HCT116 (cell line): ENCODE measurements at regions not wholly inside any gene's neighbourhood (a gene's known extent, or its start where the extent isn't known, plus 50 kb on each side); places are given as distances from the start of the nearest gene placed in this dataset.

ENCODE experiments used
- ATAC-seq: fragments of 200-7000 bp; cut with Tn5 transposase; 2 replicates; pipeline ENCODE4 v1.9.1; 2020; ENCODE audit warnings: mild to moderate bottlenecking, moderate library complexity
- BruUV-seq: library from RNA; stranded (reverse); fragments of 400-500 nt; replicated peaks from 2 replicates; lab custom pipeline; 2021; lab: Mats Ljungman, UMichigan
- CTCF ChIA-PET: fragments of 300-600 bp; sonication (Branson Sonifier 250); formaldehyde crosslinking; loops from one replicate; lab custom pipeline; 2021; ENCODE audit warnings: antibody characterized with exemption; lab: Charles Lee
- POLR2A ChIA-PET: fragments of 300-600, 350-600 bp; sonication (Branson Sonifier 250); formaldehyde crosslinking; loops from one replicate; lab custom pipeline; 2021; ENCODE audit warnings: antibody characterized with exemption; lab: Charles Lee
- RAD21 ChIA-PET, 2 experiments: fragments of 300-600 bp; sonication (Branson Sonifier 250); formaldehyde crosslinking; loops; one replicate each; lab custom pipeline; 2023; ENCODE audit warnings: low total read pairs in 2 of 2; ENCODE audit not compliant: uncharacterized antibody in 2 of 2, unreplicated experiment in 2 of 2, low non-redundant PET in 1 of 2; lab: Charles Lee
- DNase-seq: peaks from one replicate; pipeline ENCODE4 v3.0.0-alpha.2; 2010; ENCODE audit warnings: low read depth, low spot score
- H2AFZ ChIP-seq: fragments of 200-600 bp; shearing (Covaris generic), sonication (generic); 2 replicates; pipeline ENCODE4 v1.6.1; 2017; ENCODE audit warnings: low read depth, mixed run types, mixed read lengths, antibody characterized with exemption, low read length; ENCODE audit not compliant: poor library complexity, severe bottlenecking
- H3K27ac ChIP-seq: 2 replicates; pipeline ENCODE4 v1.5.1; 2012; ENCODE audit warnings: low read depth, low read length
- H3K27me3 ChIP-seq: fragments of 200-600 bp; sonication (generic); 2 replicates; pipeline ENCODE4 v1.6.1; 2016; ENCODE audit warnings: mixed run types, low read length, mixed read lengths; ENCODE audit not compliant: insufficient read depth
- H3K36me3 ChIP-seq, 2 experiments: fragments of 200-500 bp in 1 of 2; fragments of 200-600 bp in 1 of 2; sonication (Bioruptor generic) in 1 of 2; sonication (generic) in 1 of 2; 2 replicates each; pipeline versions ENCODE4 v1.5.1 to v1.6.1; 2014 to 2016; ENCODE audit warnings: low read length in 2 of 2, inconsistent platforms in 1 of 2, mixed read lengths in 1 of 2, mixed run types in 1 of 2; ENCODE audit not compliant: insufficient read depth in 2 of 2, control insufficient read depth in 1 of 2
- H3K4me1 ChIP-seq, 2 experiments: fragments of 200-600 bp in 1 of 2; sonication (generic) in 1 of 2; 2 replicates each; pipeline versions ENCODE4 v1.5.1 to v1.6.1; 2012 to 2017; ENCODE audit warnings: low read length in 2 of 2, inconsistent platforms in 1 of 2, mild to moderate bottlenecking in 1 of 2, mixed read lengths in 1 of 2, mixed run types in 1 of 2, moderate library complexity in 1 of 2; ENCODE audit not compliant: insufficient read depth in 2 of 2, control insufficient read depth in 1 of 2
- H3K4me2 ChIP-seq: fragments of 200-600 bp; sonication (generic); 2 replicates; pipeline ENCODE4 v1.6.1; 2017; ENCODE audit warnings: mixed run types, low read length, mixed read lengths
- H3K4me3 ChIP-seq, 2 experiments: fragments of 200-600 bp in 1 of 2; sonication (generic) in 1 of 2; replicated peaks in 1 of 2; 2 replicates each; pipeline ENCODE4 v1.5.1; 2011 to 2016; ENCODE audit warnings: low read length in 2 of 2, control low read depth in 1 of 2, low read depth in 1 of 2, mild to moderate bottlenecking in 1 of 2, mixed read lengths in 1 of 2, mixed run types in 1 of 2
- H3K79me2 ChIP-seq: fragments of 200-600 bp; sonication (generic); 2 replicates; pipeline ENCODE4 v1.6.1; 2017; ENCODE audit warnings: mild to moderate bottlenecking, mixed run types, low read length, moderate library complexity, mixed read lengths; ENCODE audit not compliant: insufficient read depth
- H3K9ac ChIP-seq: fragments of 200-600 bp; sonication (generic); 2 replicates; pipeline ENCODE4 v1.6.1; 2016; ENCODE audit warnings: low read length, mixed read lengths
- H3K9me2 ChIP-seq: fragments of 200-600 bp; sonication (generic), shearing (Covaris generic); 2 replicates; pipeline ENCODE4 v1.6.1; 2017; ENCODE audit warnings: mixed run types, mild to moderate bottlenecking, moderate library complexity; ENCODE audit not compliant: insufficient read depth
- H3K9me3 ChIP-seq, 2 experiments: fragments of 200-500 bp in 1 of 2; fragments of 200-600 bp in 1 of 2; sonication (Bioruptor generic) in 1 of 2; sonication (generic) in 1 of 2; 2 replicates each; pipeline ENCODE4 v1.6.1; 2014 to 2017; ENCODE audit warnings: low read length in 2 of 2, mixed read lengths in 2 of 2, inconsistent platforms in 1 of 2, low read depth in 1 of 2, mild to moderate bottlenecking in 1 of 2, mixed run types in 1 of 2, moderate library complexity in 1 of 2; ENCODE audit not compliant: control insufficient read depth in 1 of 2, insufficient read depth in 1 of 2
- H4K20me1 ChIP-seq: fragments of 200-600 bp; sonication (generic), shearing (Covaris generic); 2 replicates; pipeline ENCODE4 v1.6.1; 2017; ENCODE audit warnings: mixed run types, mild to moderate bottlenecking, moderate library complexity; ENCODE audit not compliant: insufficient read depth
- CBX3 ChIP-seq: IDR thresholded peaks from 2 replicates; pipeline ENCODE4 v1.6.1; 2012; ENCODE audit warnings: low read depth
- CTCF ChIP-seq, 3 experiments: fragments of 200-600 bp in 1 of 3; sonication (generic) in 1 of 3; IDR thresholded peaks in 2 of 3; conservative IDR thresholded peaks in 1 of 3; 2 replicates each; pipeline ENCODE4 v1.5.1; 2012 to 2017; ENCODE audit warnings: low read depth in 2 of 3, low read length in 2 of 3, antibody characterized with exemption in 1 of 3, borderline replicate concordance in 1 of 3, control low read depth in 1 of 3, mild to moderate bottlenecking in 1 of 3, mixed read lengths in 1 of 3, mixed run types in 1 of 3, moderate library complexity in 1 of 3; ENCODE audit not compliant: insufficient read depth in 1 of 3
- EGR1 ChIP-seq: IDR thresholded peaks from 2 replicates; pipeline ENCODE4 v1.6.1; 2012; ENCODE audit warnings: low read depth
- EZH2 ChIP-seq: fragments of 200-600 bp; sonication (generic); IDR thresholded peaks from 2 replicates; pipeline ENCODE4 v1.6.1; 2017; ENCODE audit warnings: antibody characterized with exemption, mixed run types
- EZH2phosphoT487 ChIP-seq: fragments of 200-600 bp; IDR thresholded peaks from 2 replicates; pipeline ENCODE4 v1.6.1; 2018; ENCODE audit warnings: antibody characterized with exemption, borderline replicate concordance
- FOSL1 ChIP-seq: IDR thresholded peaks from 2 replicates; pipeline ENCODE4 v1.6.1; 2012; ENCODE audit warnings: low read depth
- JUND ChIP-seq: IDR thresholded peaks from 2 replicates; pipeline ENCODE4 v1.6.1; 2012
- POLR2A ChIP-seq: IDR thresholded peaks from 2 replicates; pipeline ENCODE4 v1.7.0; 2011; ENCODE audit warnings: borderline replicate concordance; ENCODE audit not compliant: insufficient read depth, insufficient read length; ENCODE audit errors: extremely low read depth
- POLR2AphosphoS5 ChIP-seq: IDR thresholded peaks from 2 replicates; pipeline ENCODE4 v1.6.1; 2011; ENCODE audit warnings: mild to moderate bottlenecking, low read depth, low read length, moderate library complexity
- RAD21 ChIP-seq: IDR thresholded peaks from 2 replicates; pipeline ENCODE4 v1.6.1; 2012; ENCODE audit warnings: low read depth, mild to moderate bottlenecking
- REST ChIP-seq: IDR thresholded peaks from 2 replicates; pipeline ENCODE4 v1.6.1; 2012; ENCODE audit warnings: low read depth
- SIN3A ChIP-seq: IDR thresholded peaks from 2 replicates; pipeline ENCODE4 v1.6.1; 2012; ENCODE audit warnings: low read depth
- SP1 ChIP-seq: IDR thresholded peaks from 2 replicates; pipeline ENCODE4 v1.6.1; 2012; ENCODE audit warnings: low read depth
- TCF7L2 ChIP-seq: IDR thresholded peaks from 2 replicates; pipeline ENCODE4 v1.7.0; 2011; ENCODE audit warnings: borderline replicate concordance, inconsistent platforms; ENCODE audit not compliant: insufficient read depth, insufficient read length; ENCODE audit errors: extremely low read depth
- YY1 ChIP-seq: IDR thresholded peaks from 2 replicates; pipeline ENCODE4 v1.6.1; 2011; ENCODE audit warnings: low read length, low read depth, moderate library complexity, mild to moderate bottlenecking; ENCODE audit not compliant: insufficient replicate concordance; ENCODE audit errors: extremely low read depth
- ZNF274 ChIP-seq: fragments of 200-500 bp; sonication (Bioruptor generic); IDR thresholded peaks from 2 replicates; pipeline ENCODE4 v1.6.1; 2014; ENCODE audit warnings: mild to moderate bottlenecking, low read depth, low read length, inconsistent platforms
- intact Hi-C: fragments of 100-400 bp; cut with micrococcal nuclease; formaldehyde crosslinking; loops from 2 replicates; pipeline ENCODE4 v1.10.0; 2022
- TF ChIP-seq, protein P1 (sequence below): IDR thresholded peaks from 2 replicates; pipeline ENCODE4 v1.6.1; 2011; ENCODE audit warnings: mild to moderate bottlenecking, low read length, moderate library complexity; ENCODE audit not compliant: insufficient replicate concordance; ENCODE audit errors: extremely low read depth
- TF ChIP-seq, protein P2 (sequence below): IDR thresholded peaks from 2 replicates; pipeline ENCODE4 v1.6.1; 2012
- TF ChIP-seq, protein P3 (sequence below): IDR thresholded peaks from 2 replicates; pipeline ENCODE4 v1.6.1; 2012

GRCh38 chr17:28261219-28261618 lies 57.8 kb upstream of the TMEM97 start:
- no peak for ATAC-seq

More at GRCh38 chr17:28261219-28261618, 57.8 kb upstream of the TMEM97 start:
- H3K9me2 ChIP-seq, result no peaks in the 10 kb centered on the region
- H2AFZ ChIP-seq, result no peak overlapping the region
- no peaks in the 10 kb centered on the region for H3K79me2 ChIP-seq
- no peaks in the 10 kb centered on the region for H3K27me3 ChIP-seq
- CTCF ChIA-PET, result no interaction called here
- H3K9me3 ChIP-seq, result peaks cover 0 to 5% of the 10 kb centered on the region in 2 experiments; a peak in 1 of 4 replicates
- no peak for TF ChIP-seq EGR1
- no peak for TF ChIP-seq CTCF (IDR thresholded peaks at IDR 0.05 in 2 of 3, conservative IDR thresholded peaks at IDR 0.05 in 1 of 3; ENCODE audit: borderline replicate concordance in 1 of 3, insufficient read depth in 1 of 3, low read depth in 2 of 3, low read length in 2 of 3)
- TF ChIP-seq, protein P1, sequence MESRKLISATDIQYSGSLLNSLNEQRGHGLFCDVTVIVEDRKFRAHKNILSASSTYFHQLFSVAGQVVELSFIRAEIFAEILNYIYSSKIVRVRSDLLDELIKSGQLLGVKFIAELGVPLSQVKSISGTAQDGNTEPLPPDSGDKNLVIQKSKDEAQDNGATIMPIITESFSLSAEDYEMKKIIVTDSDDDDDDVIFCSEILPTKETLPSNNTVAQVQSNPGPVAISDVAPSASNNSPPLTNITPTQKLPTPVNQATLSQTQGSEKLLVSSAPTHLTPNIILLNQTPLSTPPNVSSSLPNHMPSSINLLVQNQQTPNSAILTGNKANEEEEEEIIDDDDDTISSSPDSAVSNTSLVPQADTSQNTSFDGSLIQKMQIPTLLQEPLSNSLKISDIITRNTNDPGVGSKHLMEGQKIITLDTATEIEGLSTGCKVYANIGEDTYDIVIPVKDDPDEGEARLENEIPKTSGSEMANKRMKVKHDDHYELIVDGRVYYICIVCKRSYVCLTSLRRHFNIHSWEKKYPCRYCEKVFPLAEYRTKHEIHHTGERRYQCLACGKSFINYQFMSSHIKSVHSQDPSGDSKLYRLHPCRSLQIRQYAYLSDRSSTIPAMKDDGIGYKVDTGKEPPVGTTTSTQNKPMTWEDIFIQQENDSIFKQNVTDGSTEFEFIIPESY, result no peak
- no peak for TF ChIP-seq RAD21
- TF ChIP-seq FOSL1, result no peak
- TF ChIP-seq SP1, result no peak
- no peak for TF ChIP-seq POLR2A
- TF ChIP-seq REST, result no peak
- no peak for TF ChIP-seq SIN3A
- no peak for TF ChIP-seq POLR2AphosphoS5
- no peak for TF ChIP-seq EZH2phosphoT487
- no peak for TF ChIP-seq ZNF274
- no peak for TF ChIP-seq YY1
- TF ChIP-seq, protein P2, sequence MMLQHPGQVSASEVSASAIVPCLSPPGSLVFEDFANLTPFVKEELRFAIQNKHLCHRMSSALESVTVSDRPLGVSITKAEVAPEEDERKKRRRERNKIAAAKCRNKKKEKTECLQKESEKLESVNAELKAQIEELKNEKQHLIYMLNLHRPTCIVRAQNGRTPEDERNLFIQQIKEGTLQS, result no peak
- no peak for TF ChIP-seq CBX3
- TF ChIP-seq EZH2, result no peak
- TF ChIP-seq, protein P3, sequence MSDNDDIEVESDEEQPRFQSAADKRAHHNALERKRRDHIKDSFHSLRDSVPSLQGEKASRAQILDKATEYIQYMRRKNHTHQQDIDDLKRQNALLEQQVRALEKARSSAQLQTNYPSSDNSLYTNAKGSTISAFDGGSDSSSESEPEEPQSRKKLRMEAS, result no peak
- no peak for TF ChIP-seq TCF7L2
- no peak for TF ChIP-seq JUND
- RAD21 ChIA-PET, result no interaction called here
- H3K9ac ChIP-seq, result no peak overlapping the region
- POLR2A ChIA-PET, result no interaction called here
- no peaks in the 10 kb centered on the region for H3K36me3 ChIP-seq
- H3K4me1 ChIP-seq, result no peaks in the 10 kb centered on the region; a peak in 1 of 4 replicates
- no peak overlapping the region for H3K27ac ChIP-seq
- H3K4me2 ChIP-seq, result no peak overlapping the region
- intact Hi-C loops, result no loop called here
- H4K20me1 ChIP-seq, result no peaks in the 10 kb centered on the region
- no peak for DNase-seq
- no TSS peak for BruUV-seq
- H3K4me3 ChIP-seq, result no peak overlapping the region
